HepG2 (cell line): ENCODE measurements at regions not wholly inside any gene's neighbourhood (a gene's known extent, or its start where the extent isn't known, plus 50 kb on each side); places are given as distances from the start of the nearest gene placed in this dataset.

ENCODE experiments used
- ATAC-seq: fragments of 200-7000 bp; cut with Tn5 transposase; 3 replicates; pipeline ENCODE4 v1.9.1; 2020; ENCODE audit warnings: mild to moderate bottlenecking, moderate library complexity
- BruUV-seq: library from RNA; stranded (reverse); fragments of 400-500 nt; replicated peaks from 2 replicates; lab custom pipeline; 2021; lab: Mats Ljungman, UMichigan
- CTCF ChIA-PET: fragments of 300-600 bp; formaldehyde crosslinking; extraction: SDS; loops from one replicate; lab custom pipeline; 2021; ENCODE audit warnings: low total read pairs, inconsistent platforms, low intra/inter-chr PET ratio; lab: Yijun Ruan, JAX
- POLR2A ChIA-PET: fragments of 350-600 bp; sonication (Branson Sonifier 250); formaldehyde crosslinking; loops from one replicate; lab custom pipeline; 2020; ENCODE audit warnings: antibody characterized with exemption, inconsistent platforms; lab: Yijun Ruan, JAX
- DNase-seq: peaks from one replicate; pipeline ENCODE4 v3.0.0-alpha.2; 2015; ENCODE audit warnings: low spot score
- FAIRE-seq: peaks from 3 replicates; lab custom pipeline; 2011; peaks lifted over from hg19 to GRCh38; lab: Jason Lieb, UNC
- H2AFZ ChIP-seq: one replicate; pipeline ENCODE4 v1.6.1; 2011; ENCODE audit warnings: low read length, inconsistent platforms
- H3K27ac ChIP-seq: fragments of 300-600 bp; 3 replicates; pipeline ENCODE4 v1.8.0; 2011; ENCODE audit warnings: mixed run types, mild to moderate bottlenecking, mixed read lengths, low read length, inconsistent platforms; ENCODE audit not compliant: insufficient read depth; ENCODE audit errors: extremely low read length
- H3K27me3 ChIP-seq, 2 experiments: fragments of 200-600 bp in 1 of 2; 2 replicates in 1 of 2; 3 replicates in 1 of 2; pipeline versions ENCODE4 v1.6.0 to v1.8.0; 2011; ENCODE audit warnings: low read length in 2 of 2, mild to moderate bottlenecking in 2 of 2, moderate library complexity in 2 of 2, inconsistent platforms in 1 of 2; ENCODE audit not compliant: insufficient read depth in 2 of 2, control insufficient read depth in 1 of 2
- H3K36me3 ChIP-seq, 2 experiments: fragments of 200-600 bp in 1 of 2; replicated peaks in 1 of 2; 2 replicates in 1 of 2; 3 replicates in 1 of 2; pipeline versions ENCODE4 v1.5.1 to v1.8.0; 2011; ENCODE audit warnings: low read length in 2 of 2, inconsistent platforms in 1 of 2; ENCODE audit not compliant: insufficient read depth in 2 of 2, control insufficient read depth in 1 of 2
- H3K4me1 ChIP-seq: 2 replicates; pipeline ENCODE4 v1.5.1; 2012; ENCODE audit warnings: low read length, inconsistent platforms; ENCODE audit not compliant: insufficient read depth
- H3K4me2 ChIP-seq: 2 replicates; pipeline ENCODE4 v1.6.0; 2011; ENCODE audit warnings: low read depth, low read length, inconsistent platforms
- H3K4me3 ChIP-seq, 3 experiments: fragments of 200-600 bp in 1 of 3; sonication (generic), shearing (Covaris generic) in 1 of 3; replicated peaks in 1 of 3; 2 replicates each; pipeline ENCODE4 v1.5.1; 2011 to 2016; ENCODE audit warnings: low read length in 3 of 3, inconsistent platforms in 2 of 3, low read depth in 2 of 3, mild to moderate bottlenecking in 2 of 3, control low read depth in 1 of 3, mixed read lengths in 1 of 3; ENCODE audit not compliant: insufficient read depth in 1 of 3
- H3K79me2 ChIP-seq: one replicate; pipeline ENCODE4 v1.6.1; 2011; ENCODE audit warnings: low read length, inconsistent platforms; ENCODE audit not compliant: insufficient read depth
- H3K9ac ChIP-seq: 2 replicates; pipeline ENCODE4 v1.6.0; 2011; ENCODE audit warnings: mild to moderate bottlenecking, low read depth, low read length, inconsistent platforms; ENCODE audit not compliant: insufficient read depth
- H3K9me3 ChIP-seq: 2 replicates; pipeline ENCODE4 v1.5.1; 2012; ENCODE audit warnings: mild to moderate bottlenecking, low read length
- H4K20me1 ChIP-seq: 2 replicates; pipeline ENCODE4 v1.6.0; 2011; ENCODE audit warnings: inconsistent platforms, mild to moderate bottlenecking, low read length, moderate library complexity; ENCODE audit not compliant: insufficient read depth
- ARHGAP35 ChIP-seq: sonication (generic); formaldehyde crosslinking; IDR thresholded peaks from 2 replicates; pipeline ENCODE4 v1.9.0; 2022; ENCODE audit warnings: mild to moderate bottlenecking, inconsistent platforms, moderate library complexity, missing genetic modification reagents, borderline replicate concordance
- ARNT ChIP-seq: fragments of 450-650 bp; IDR thresholded peaks from 2 replicates; pipeline ENCODE4 v1.6.1; 2017
- DMAP1 ChIP-seq: IDR thresholded peaks from 2 replicates; pipeline ENCODE4 v1.6.1; 2016
- FOSL2 ChIP-seq: sonication (generic); formaldehyde crosslinking; IDR thresholded peaks from 2 replicates; pipeline ENCODE4 v1.4.0; 2020; ENCODE audit warnings: missing genetic modification reagents
- HNRNPL ChIP-seq: fragments of 200-400 bp; formaldehyde crosslinking; IDR thresholded peaks from 2 replicates; pipeline ENCODE4 v1.6.1; 2017; ENCODE audit warnings: mild to moderate bottlenecking, low read depth, low read length
- KDM3A ChIP-seq: IDR thresholded peaks from 2 replicates; pipeline ENCODE4 v1.6.1; 2018; ENCODE audit warnings: low read depth, missing compliant biosample characterization
- KLF11 ChIP-seq: IDR thresholded peaks from 2 replicates; pipeline ENCODE4 v1.6.1; 2016; ENCODE audit warnings: missing compliant biosample characterization
- MED13 ChIP-seq: sonication (generic); formaldehyde crosslinking; IDR thresholded peaks from 2 replicates; pipeline ENCODE4 v1.5.0; 2020; ENCODE audit warnings: missing genetic modification reagents
- NCOR1 ChIP-seq: fragments of 200-600 bp; sonication (generic); IDR thresholded peaks from 2 replicates; pipeline ENCODE4 v1.7.0; 2017; ENCODE audit warnings: antibody characterized with exemption, low read length, borderline replicate concordance
- TBL1XR1 ChIP-seq: fragments of 150-350 bp; IDR thresholded peaks from 2 replicates; pipeline ENCODE4 v1.6.1; 2014; ENCODE audit warnings: borderline replicate concordance, low read length; ENCODE audit not compliant: partially characterized antibody
- ZNF235 ChIP-seq: sonication (generic); formaldehyde crosslinking; IDR thresholded peaks from 2 replicates; pipeline ENCODE4 v1.8.1; 2023; ENCODE audit warnings: mild to moderate bottlenecking, missing genetic modification reagents, borderline replicate concordance
- ZNF720 ChIP-seq: sonication (generic); formaldehyde crosslinking; IDR thresholded peaks from 2 replicates; pipeline ENCODE4 v1.4.0; 2020; ENCODE audit warnings: missing genetic modification reagents
- ZNF782 ChIP-seq: sonication (generic); formaldehyde crosslinking; IDR thresholded peaks from 2 replicates; pipeline ENCODE4 v1.4.0; 2020; ENCODE audit warnings: missing genetic modification reagents, mild to moderate bottlenecking, borderline replicate concordance
- ZNF792 ChIP-seq: IDR thresholded peaks from 2 replicates; pipeline ENCODE4 v1.6.1; 2016
- WGBS: methylation state at CpG from one replicate; pipeline ENCODE4 v1.1.6; 2017; ENCODE audit warnings: low lambda C conversion rate; 5-methylcytosine and 5-hydroxymethylcytosine counted together
- in situ Hi-C: cut with HindIII; loops from 2 replicates; pipeline ENCODE4 v1.10.0; 2017; ENCODE audit warnings: low pct_unique_long_range_greater_than_20kb; ENCODE audit not compliant: extremely low pct_ligation_motif_present
- intact Hi-C: fragments of 100-400 bp; cut with micrococcal nuclease; formaldehyde crosslinking; loops from one replicate; pipeline ENCODE4 v1.10.0; 2022; ENCODE audit not compliant: unreplicated experiment
- TF ChIP-seq, protein P1 (sequence below): sonication (generic); formaldehyde crosslinking; IDR thresholded peaks from 2 replicates; pipeline ENCODE4 v1.5.0; 2020; ENCODE audit warnings: missing genetic modification reagents, mild to moderate bottlenecking, borderline replicate concordance
- TF ChIP-seq, protein P2 (sequence below): sonication (generic); formaldehyde crosslinking; IDR thresholded peaks from 2 replicates; pipeline ENCODE4 v1.9.0; 2021; ENCODE audit warnings: missing genetic modification reagents, borderline replicate concordance

DNA sequence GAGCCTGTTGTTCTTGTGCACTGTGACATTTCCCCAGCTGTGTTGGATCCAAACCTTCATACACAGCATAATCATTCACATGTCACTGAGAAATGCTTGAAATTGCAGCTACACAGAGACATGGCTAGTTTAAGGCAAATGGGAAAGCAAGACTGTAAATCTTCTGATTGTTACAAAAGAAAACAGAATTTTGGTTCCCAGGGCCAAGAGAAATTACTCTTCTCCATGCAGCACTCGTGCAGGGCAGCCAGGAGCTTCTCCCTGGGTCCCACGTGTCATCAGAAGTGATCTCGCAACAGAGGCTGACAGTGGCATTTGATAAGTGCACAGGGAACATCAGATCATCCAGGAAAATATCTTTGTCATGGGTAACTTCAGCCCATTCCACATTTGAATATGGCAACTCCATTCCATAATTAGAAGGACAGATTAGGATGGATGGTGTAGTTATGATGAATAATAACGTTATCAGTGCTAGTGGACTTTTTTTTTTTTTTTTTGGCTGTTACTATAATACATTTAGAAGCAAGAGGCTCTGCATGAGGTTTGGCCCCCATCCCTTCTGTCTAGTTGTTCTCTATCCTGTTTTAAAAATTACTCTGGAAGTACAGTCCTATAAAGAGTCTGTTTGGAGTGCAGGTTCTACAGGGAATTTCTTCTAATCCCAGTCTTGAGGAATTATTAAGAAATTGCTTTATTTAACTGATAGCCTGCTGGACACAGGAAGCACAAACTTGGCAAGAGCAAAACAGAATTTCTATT, 571.0 kb upstream of the NOX3 start:
- H3K27ac ChIP-seq, result no peak overlapping the region
- FAIRE-seq, result no peak
- no peak for TF ChIP-seq MED13 (CRISPR knock-in tag)
- TF ChIP-seq ZNF792 (CRISPR knock-in tag), result no peak
- TF ChIP-seq ARHGAP35 (CRISPR knock-in tag), result no peak
- no peak for TF ChIP-seq HNRNPL
- TF ChIP-seq ARNT, result no peak
- TF ChIP-seq NCOR1, result no peak
- no peak for TF ChIP-seq FOSL2 (CRISPR knock-in tag)
- no peak for TF ChIP-seq ZNF782 (CRISPR knock-in tag)
- no peak for TF ChIP-seq ZNF720 (CRISPR knock-in tag)
- TF ChIP-seq, protein P1, sequence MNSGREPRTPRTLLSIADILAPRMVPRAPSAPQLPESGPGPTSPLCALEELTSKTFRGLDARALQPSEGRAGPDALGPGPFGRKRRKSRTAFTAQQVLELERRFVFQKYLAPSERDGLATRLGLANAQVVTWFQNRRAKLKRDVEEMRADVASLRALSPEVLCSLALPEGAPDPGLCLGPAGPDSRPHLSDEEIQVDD (CRISPR knock-in tag), result no peak
- TF ChIP-seq ZNF235, result no peak
- no peak for TF ChIP-seq KLF11
- no peak for TF ChIP-seq TBL1XR1
- TF ChIP-seq KDM3A, result no peak
- TF ChIP-seq DMAP1 (CRISPR knock-in tag), result no peak
- TF ChIP-seq, protein P2, sequence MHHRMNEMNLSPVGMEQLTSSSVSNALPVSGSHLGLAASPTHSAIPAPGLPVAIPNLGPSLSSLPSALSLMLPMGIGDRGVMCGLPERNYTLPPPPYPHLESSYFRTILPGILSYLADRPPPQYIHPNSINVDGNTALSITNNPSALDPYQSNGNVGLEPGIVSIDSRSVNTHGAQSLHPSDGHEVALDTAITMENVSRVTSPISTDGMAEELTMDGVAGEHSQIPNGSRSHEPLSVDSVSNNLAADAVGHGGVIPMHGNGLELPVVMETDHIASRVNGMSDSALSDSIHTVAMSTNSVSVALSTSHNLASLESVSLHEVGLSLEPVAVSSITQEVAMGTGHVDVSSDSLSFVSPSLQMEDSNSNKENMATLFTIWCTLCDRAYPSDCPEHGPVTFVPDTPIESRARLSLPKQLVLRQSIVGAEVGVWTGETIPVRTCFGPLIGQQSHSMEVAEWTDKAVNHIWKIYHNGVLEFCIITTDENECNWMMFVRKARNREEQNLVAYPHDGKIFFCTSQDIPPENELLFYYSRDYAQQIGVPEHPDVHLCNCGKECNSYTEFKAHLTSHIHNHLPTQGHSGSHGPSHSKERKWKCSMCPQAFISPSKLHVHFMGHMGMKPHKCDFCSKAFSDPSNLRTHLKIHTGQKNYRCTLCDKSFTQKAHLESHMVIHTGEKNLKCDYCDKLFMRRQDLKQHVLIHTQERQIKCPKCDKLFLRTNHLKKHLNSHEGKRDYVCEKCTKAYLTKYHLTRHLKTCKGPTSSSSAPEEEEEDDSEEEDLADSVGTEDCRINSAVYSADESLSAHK (CRISPR knock-in tag), result no peak
- TF ChIP-seq, all 625 proteins: peak for 0
- H3K27me3 ChIP-seq, result no peaks in the 10 kb centered on the region; a peak in 1 of 5 replicates
- H3K9ac ChIP-seq, result no peak overlapping the region
- H3K79me2 ChIP-seq, result no peaks in the 10 kb centered on the region
- H3K36me3 ChIP-seq, result no peaks in the 10 kb centered on the region
- ATAC-seq, result no peak
- BruUV-seq, result no TSS peak
- H3K9me3 ChIP-seq, result 0 out of 2 replicates have a peak, but pooled peaks cover 4% of the 10 kb centered on the region
- no peak overlapping the region for H2AFZ ChIP-seq
- H3K4me1 ChIP-seq, result no peaks in the 10 kb centered on the region
- ChIA-PET POLR2A (no interaction called here), CTCF (no interaction called here)
- 3% methylated on average over 4 of the region's 4 CpGs for WGBS
- H4K20me1 ChIP-seq, result no peaks in the 10 kb centered on the region
- no peak overlapping the region for H3K4me3 ChIP-seq
- DNase-seq, result no peak
- in situ Hi-C loops (no loop called here), intact Hi-C loops (no loop called here)
- no peak overlapping the region for H3K4me2 ChIP-seq
